ENCODE measurements at regions not wholly inside any gene's neighbourhood (a gene's known extent, or its start where the extent isn't known, plus 50 kb on each side); places are given as distances from the start of the nearest gene placed in this dataset.
"Not testable (repeated sequence)": the region's sequence is repeated elsewhere in the genome, so short reads cannot be mapped to it uniquely, and the experiment has no call there.

DNA sequence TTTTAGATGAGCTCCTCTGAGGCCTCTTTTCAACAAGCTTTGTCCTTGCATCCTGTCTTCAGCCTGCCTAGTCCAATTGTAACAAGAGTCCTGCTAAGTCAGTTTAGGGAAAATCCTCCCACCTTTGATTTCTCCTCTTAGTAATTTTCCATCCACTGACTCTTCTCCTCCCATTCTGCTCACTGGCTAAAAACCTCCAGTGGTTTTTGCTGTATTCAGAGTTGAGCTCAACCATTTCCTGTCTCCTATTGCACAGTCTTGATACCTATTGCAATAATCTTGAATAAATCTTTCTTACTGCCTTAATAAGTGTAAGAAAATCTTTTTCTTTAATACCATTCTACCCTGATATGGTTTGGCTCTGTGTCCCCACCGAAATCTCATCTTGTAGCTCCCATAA lies 117.8 kb upstream of the ENPP6 start:
- intact Hi-C loops (cut with micrococcal nuclease), result no loop called here

DNA sequence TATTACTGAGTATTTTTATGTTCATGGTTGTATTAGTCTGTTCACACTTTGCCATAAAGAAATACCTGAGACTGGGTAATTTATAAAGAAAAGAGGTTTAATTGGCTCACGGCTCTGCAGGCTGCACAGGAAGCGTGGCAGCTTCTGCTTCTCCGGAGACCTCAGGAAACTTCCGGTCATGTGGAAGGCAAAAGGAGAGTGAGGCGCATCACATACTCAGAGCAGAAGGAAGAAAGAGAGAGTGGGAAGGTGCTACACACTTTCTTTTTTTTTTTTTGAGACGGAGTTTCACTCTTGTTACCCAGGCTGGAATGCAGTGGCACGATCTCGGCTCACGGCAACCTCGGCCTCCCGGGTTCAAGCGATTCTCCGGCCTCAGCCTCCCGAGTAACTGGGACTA lies 115.8 kb upstream of the ENPP6 start:
- intact Hi-C loops (cut with micrococcal nuclease), result not testable (repeated sequence)

- intact Hi-C loops (cut with micrococcal nuclease), result no loop called here
These were observed 113.8 kb upstream of the ENPP6 start for GRCh38 chr4:184331268-184331995.

GRCh38 chr4:184330517-184331094 lies 112.9 kb upstream of the ENPP6 start:
- intact Hi-C loops (cut with micrococcal nuclease), result not testable (repeated sequence)

- intact Hi-C loops (cut with micrococcal nuclease), result no loop called here
These were observed 112.2 kb upstream of the ENPP6 start for GRCh38 chr4:184329659-184330400.

DNA sequence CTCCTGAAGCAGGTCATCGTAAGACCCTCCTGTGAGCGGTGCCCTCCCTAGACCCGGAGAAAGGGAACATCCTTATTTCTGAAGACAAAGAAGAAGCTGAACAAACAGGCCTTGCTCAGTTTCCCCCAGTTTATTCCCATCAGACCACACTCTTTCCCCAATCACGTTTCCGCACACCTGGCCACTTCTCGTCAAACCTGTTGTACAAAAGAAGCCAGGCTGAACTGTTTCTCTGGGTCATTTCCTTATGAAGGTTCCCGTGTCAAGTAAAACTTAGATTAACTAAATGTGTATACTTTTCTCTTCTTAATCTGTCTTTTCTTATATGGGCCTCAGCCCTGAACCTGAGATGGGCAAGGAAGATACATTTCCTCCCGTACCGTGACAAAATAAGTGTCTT lies 111.6 kb upstream of the ENPP6 start:
- intact Hi-C loops (cut with micrococcal nuclease), result no loop called here

GRCh38 chr4:184328022-184328736 lies 110.5 kb upstream of the ENPP6 start:
- intact Hi-C loops (cut with micrococcal nuclease), result no loop called here

- intact Hi-C loops (cut with micrococcal nuclease), result no loop called here
These were observed 107.3 kb upstream of the ENPP6 start for GRCh38 chr4:184324939-184325477.

DNA sequence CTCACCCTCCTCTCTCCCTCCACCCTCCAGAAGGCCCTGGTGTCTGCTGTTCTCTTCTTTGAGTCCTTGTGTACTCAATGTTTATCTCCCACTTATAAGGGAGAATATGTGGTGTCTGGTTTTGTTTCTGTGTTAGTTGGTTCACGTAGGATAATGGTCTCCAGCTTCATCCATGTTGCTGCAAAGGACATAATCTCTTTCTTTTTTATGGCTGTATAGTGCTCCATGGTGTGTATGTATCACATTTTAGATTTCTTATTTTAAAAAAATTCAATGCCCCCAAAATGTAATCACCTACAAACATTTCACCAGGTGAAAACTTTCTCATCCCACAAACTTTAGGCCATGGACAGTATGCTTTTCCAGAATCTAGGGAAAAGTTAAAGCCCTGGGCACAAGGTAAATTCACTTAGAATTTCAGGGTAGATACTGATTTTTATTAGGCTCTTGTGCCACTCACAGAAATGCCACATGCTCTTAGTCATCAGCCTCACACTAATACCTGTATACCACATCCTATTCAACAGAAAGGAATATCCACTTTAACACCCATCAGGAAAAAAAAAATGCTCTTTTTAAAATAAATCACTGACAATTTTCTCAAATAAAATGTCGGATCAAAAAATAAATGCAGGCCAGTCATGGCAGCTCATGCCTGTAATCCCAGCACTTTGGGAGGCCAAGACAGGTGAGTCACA lies 104.8 kb upstream of the ENPP6 start:
- intact Hi-C loops (cut with micrococcal nuclease), result no loop called here

DNA sequence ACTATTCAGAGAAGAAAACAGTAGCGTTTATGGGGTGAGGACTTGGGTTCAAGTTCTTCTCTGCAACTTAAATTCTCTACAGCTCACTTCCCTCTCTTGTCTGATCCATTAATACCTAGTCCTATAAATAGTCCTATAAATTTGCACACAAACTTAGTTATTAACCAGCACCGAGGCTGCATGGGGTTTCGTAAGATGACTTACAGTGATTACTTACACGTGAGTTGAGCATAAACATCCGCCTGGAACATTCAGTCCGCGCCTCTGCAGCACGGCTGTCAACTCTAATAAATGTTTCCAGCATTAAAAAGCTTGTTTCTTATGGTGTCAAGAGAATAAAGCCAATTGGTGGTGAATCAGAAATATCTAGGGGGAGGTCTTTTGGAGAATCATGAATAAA lies 103.0 kb upstream of the ENPP6 start:
- intact Hi-C loops (cut with micrococcal nuclease), result no loop called here

- intact Hi-C loops (cut with micrococcal nuclease), result loop anchor here (1.0 to 5.0 kb wide), 4 partner anchors 37 to 140 kb away; no protein-coding TSS in a partner anchor
These were observed 101.2 kb upstream of the ENPP6 start for GRCh38 chr4:184318852-184319251.

DNA sequence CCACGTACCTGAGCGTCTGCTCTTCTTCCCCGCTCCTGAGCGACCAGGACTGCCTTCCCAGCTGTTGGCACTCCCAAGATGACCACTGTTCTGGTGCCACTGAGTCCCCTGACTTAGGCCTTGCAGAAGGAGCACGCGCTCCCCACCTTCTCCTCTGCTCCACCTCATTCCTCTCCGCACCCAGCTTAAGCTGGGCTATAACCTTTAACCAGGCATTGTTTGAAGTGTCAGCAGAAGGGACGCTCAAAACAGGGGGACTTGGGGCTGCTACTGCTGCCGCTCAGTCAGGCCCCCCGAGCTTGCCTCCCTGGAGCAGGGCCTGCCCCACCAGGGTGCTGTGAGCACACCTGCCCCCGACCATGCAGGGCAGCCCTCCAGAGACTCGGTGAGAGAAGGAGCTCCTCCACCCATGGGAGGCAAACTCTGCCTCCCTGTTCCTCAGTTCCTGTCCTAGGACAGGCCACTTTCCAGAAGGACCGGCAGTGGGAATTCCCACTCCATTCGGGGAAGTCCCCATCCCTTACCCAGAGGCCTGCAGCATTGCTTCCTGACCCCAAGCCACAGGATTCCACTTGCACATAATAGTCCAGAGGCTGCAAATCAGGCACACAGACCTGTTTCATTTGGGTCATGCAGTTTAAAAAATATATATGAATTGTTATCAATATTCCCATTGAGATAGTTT lies 99.7 kb upstream of the ENPP6 start:
- intact Hi-C loops (cut with micrococcal nuclease), result loop anchor here (5.0 kb wide), 2 partner anchors 35 to 50 kb away; no protein-coding TSS in a partner anchor

- intact Hi-C loops (cut with micrococcal nuclease), result loop anchor here (5.0 kb wide), 2 partner anchors 35 to 50 kb away; no protein-coding TSS in a partner anchor
These were observed 99.1 kb upstream of the ENPP6 start for GRCh38 chr4:184316821-184317220.

- intact Hi-C loops (cut with micrococcal nuclease), result loop anchor here (5.0 kb wide), 2 partner anchors 34 to 49 kb away; no protein-coding TSS in a partner anchor
These were observed 98.1 kb upstream of the ENPP6 start for GRCh38 chr4:184315675-184316359.

- intact Hi-C loops (cut with micrococcal nuclease), result no loop called here
These were observed 96.3 kb upstream of the ENPP6 start for GRCh38 chr4:184313702-184314659.

- intact Hi-C loops (cut with micrococcal nuclease), result no loop called here
These were observed 95.4 kb upstream of the ENPP6 start for GRCh38 chr4:184313058-184313581.

GRCh38 chr4:184312126-184312525 lies 94.5 kb upstream of the ENPP6 start:
- intact Hi-C loops (cut with micrococcal nuclease), result no loop called here

Measured in T-helper 2 cell treated with Interferon-gamma antibody and Interleukin-4, amounts not matched to agents 100 ng/mL and 5 ng/mL, for 36 hours (primary cell).